ENCODE measurements at regions not wholly inside any gene's neighbourhood (a gene's known extent, or its start where the extent isn't known, plus 50 kb on each side); places are given as distances from the start of the nearest gene placed in this dataset.
A peak's percentile ranks its signal among the peaks of the same experiment; 100 is the strongest.

GRCh38 chr11:41879214-41879613 lies 419.8 kb upstream of the LRRC4C start:
- no peak overlapping the region for H3K9ac ChIP-seq (ENCODE audit: insufficient read depth, low read depth, low read length)
- H4K20me1 ChIP-seq (ENCODE audit: insufficient read depth, low read length), result no peaks in the 10 kb centered on the region
- in situ Hi-C loops (cut with HindIII; ENCODE audit: extremely low pct_ligation_motif_present, low pct_unique_long_range_greater_than_20kb), result no loop called here
- ATAC-seq, result no peak
- BruUV-seq (replicated peaks), result no TSS peak
- POLR2A ChIA-PET, result no interaction called here
- H3K27me3 ChIP-seq (ENCODE audit: control insufficient read depth in 1 of 2, insufficient read depth in 2 of 2, low read length in 2 of 2), result no peaks in the 10 kb centered on the region; a peak in 1 of 5 replicates
- peaks cover 91% of the 10 kb centered on the region for H3K9me3 ChIP-seq (ENCODE audit: low read length)
- no peak for DNase-seq (ENCODE audit: low spot score)
- FAIRE-seq, result no peak
- no peaks in the 10 kb centered on the region for H3K4me1 ChIP-seq (ENCODE audit: insufficient read depth, low read length)
- TF ChIP-seq ZNF740 (CRISPR knock-in tag; IDR thresholded peaks at IDR 0.05) (no peak), NFE2L2 (IDR thresholded peaks at IDR 0.05; ENCODE audit: low read length) (peak; percentile 37; the same call in 1 of the 2 replicates), NFE2L1 (CRISPR knock-in tag; IDR thresholded peaks at IDR 0.05; ENCODE audit: borderline replicate concordance) (no peak)
- H3K27ac ChIP-seq (ENCODE audit: extremely low read length, insufficient read depth, low read length), result no peak overlapping the region
- H3K79me2 ChIP-seq (ENCODE audit: insufficient read depth, low read length), result no peaks in the 10 kb centered on the region
- no peak overlapping the region for H2AFZ ChIP-seq (ENCODE audit: low read length)
- CTCF ChIA-PET (ENCODE audit: low intra/inter-chr PET ratio, low total read pairs), result no interaction called here
- intact Hi-C loops (cut with micrococcal nuclease; ENCODE audit: unreplicated experiment), result no loop called here
- H3K36me3 ChIP-seq (replicated peaks in 1 of 2; ENCODE audit: control insufficient read depth in 1 of 2, insufficient read depth in 2 of 2, low read length in 2 of 2), result no peaks in the 10 kb centered on the region
- H3K4me3 ChIP-seq (replicated peaks in 1 of 3; ENCODE audit: insufficient read depth in 1 of 3, low read depth in 2 of 3, low read length in 3 of 3), result no peak overlapping the region
- no peak overlapping the region for H3K4me2 ChIP-seq (ENCODE audit: low read depth, low read length)

- Histone ChIP-seq H4K20me1 (ENCODE audit: insufficient read depth, low read length) (no peaks in the 10 kb centered on the region), H3K36me3 (replicated peaks in 1 of 2; ENCODE audit: control insufficient read depth in 1 of 2, insufficient read depth in 2 of 2, low read length in 2 of 2) (no peaks in the 10 kb centered on the region), H3K4me2 (ENCODE audit: low read depth, low read length) (no peak overlapping the region), H3K79me2 (ENCODE audit: insufficient read depth, low read length) (no peaks in the 10 kb centered on the region), H3K27ac (ENCODE audit: extremely low read length, insufficient read depth, low read length) (no peak overlapping the region), H3K9ac (ENCODE audit: insufficient read depth, low read depth, low read length) (no peak overlapping the region), H2AFZ (ENCODE audit: low read length) (no peak overlapping the region), H3K4me1 (ENCODE audit: insufficient read depth, low read length) (no peaks in the 10 kb centered on the region), H3K4me3 (replicated peaks in 1 of 3; ENCODE audit: insufficient read depth in 1 of 3, low read depth in 2 of 3, low read length in 3 of 3) (no peak overlapping the region), H3K27me3 (ENCODE audit: control insufficient read depth in 1 of 2, insufficient read depth in 2 of 2, low read length in 2 of 2) (no peaks in the 10 kb centered on the region), H3K9me3 (ENCODE audit: low read length) (peaks cover 93% of the 10 kb centered on the region)
- in situ Hi-C loops (cut with HindIII; ENCODE audit: extremely low pct_ligation_motif_present, low pct_unique_long_range_greater_than_20kb), result no loop called here
- FAIRE-seq (no peak), ATAC-seq (no peak), DNase-seq (ENCODE audit: low spot score) (no peak)
- ChIA-PET POLR2A (no interaction called here), CTCF (ENCODE audit: low intra/inter-chr PET ratio, low total read pairs) (no interaction called here)
- TF ChIP-seq ZBTB46 (CRISPR knock-in tag; IDR thresholded peaks at IDR 0.05; ENCODE audit: borderline replicate concordance) (no peak), ZKSCAN1 (IDR thresholded peaks at IDR 0.05; ENCODE audit: low read length) (no peak), ZNF574 (CRISPR knock-in tag; IDR thresholded peaks at IDR 0.05) (no peak), GFI1 (CRISPR knock-in tag; IDR thresholded peaks at IDR 0.05; ENCODE audit: borderline replicate concordance) (no peak), ZC3H4 (CRISPR knock-in tag; IDR thresholded peaks at IDR 0.05; ENCODE audit: borderline replicate concordance) (no peak), RBM22 (optimal IDR thresholded peaks at IDR 0.05; ENCODE audit: low read length) (no peak), KLF11 (CRISPR knock-in tag; IDR thresholded peaks at IDR 0.05) (no peak), ZNF205 (CRISPR knock-in tag; IDR thresholded peaks at IDR 0.05) (no peak)
- intact Hi-C loops (cut with micrococcal nuclease; ENCODE audit: unreplicated experiment), result no loop called here
- BruUV-seq (replicated peaks), result no TSS peak
Measured at GRCh38 chr11:41895081-41895480, 435.6 kb upstream of the LRRC4C start.
